HG02798 (cell line): ENCODE measurements at regions not wholly inside any gene's neighbourhood (a gene's known extent, or its start where the extent isn't known, plus 50 kb on each side); places are given as distances from the start of the nearest gene placed in this dataset.

Experiments
- ATAC-seq: cut with Tn5 transposase; IDR thresholded peaks from one replicate; pipeline ENCODE4 v1.9.1; 2021; ENCODE audit warnings: mild to moderate bottlenecking; ENCODE audit not compliant: unreplicated experiment, poor library complexity

DNA sequence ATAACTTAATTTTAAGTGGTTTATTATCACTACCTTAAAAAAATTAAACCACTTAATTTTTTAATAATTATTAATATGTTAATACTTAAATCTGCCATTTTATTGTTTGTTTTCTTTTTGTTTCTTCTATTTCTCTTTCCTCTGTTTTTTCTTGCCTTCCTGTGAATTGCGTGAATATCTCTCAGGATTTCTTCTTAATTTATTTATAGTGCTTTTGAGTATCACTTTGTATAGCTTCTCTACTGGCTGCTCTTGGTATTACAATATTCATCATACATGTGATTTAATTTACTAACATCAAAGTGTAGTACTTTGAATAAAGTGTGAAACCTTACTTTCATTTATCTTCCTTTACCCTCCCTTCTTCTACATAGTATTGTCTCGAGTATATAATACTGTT lies 349.5 kb upstream of the CPXCR1 start:
- no peak for ATAC-seq

DNA sequence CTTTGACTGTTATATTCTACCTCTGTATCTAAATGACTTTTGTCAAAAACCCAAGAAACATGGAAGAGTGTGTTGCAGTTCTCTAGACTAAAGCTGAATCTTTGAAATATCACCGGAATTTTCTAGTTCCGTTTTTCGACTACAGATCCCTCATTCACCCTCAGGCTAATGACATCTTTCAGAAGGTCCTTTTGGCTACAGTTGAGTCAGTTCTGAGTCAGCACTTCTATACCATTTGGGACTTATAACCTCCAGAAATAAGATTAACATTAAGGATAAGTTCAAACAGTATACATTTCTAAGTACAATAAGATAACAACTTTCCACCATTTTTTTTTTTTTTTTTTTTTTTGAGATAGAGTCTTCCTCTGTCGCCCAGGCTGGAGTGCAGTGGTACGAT lies 331.0 kb upstream of the CPXCR1 start:
- no peak for ATAC-seq

- no peak for ATAC-seq
These were observed 330.1 kb upstream of the CPXCR1 start for GRCh38 chrX:88416965-88417364.

GRCh38 chrX:88424071-88424470 lies 323.0 kb upstream of the CPXCR1 start:
- no peak for ATAC-seq

DNA sequence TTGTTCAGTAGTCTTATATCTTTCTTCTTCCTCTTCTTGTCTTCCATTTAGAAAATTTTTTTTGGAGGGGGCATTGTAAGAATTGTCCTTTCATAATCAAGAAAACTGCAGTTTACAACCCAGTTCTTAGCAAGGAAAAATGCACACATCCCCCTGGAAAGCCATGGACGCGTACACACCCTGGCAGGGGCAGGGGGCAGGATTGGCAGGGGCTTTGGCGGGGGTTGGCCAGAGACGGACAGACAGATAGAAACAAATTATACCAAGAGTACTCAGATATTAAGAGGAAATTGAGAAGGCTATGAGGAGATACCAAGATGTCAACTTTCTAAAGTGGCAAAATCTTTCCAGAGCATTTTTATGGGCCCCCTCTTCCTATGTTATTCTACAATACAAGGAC lies 322.5 kb upstream of the CPXCR1 start:
- ATAC-seq = no peak

GRCh38 chrX:88425739-88426138 lies 321.3 kb upstream of the CPXCR1 start:
- no peak for ATAC-seq

- no peak for ATAC-seq
These were observed 309.5 kb upstream of the CPXCR1 start for GRCh38 chrX:88437563-88437962.

DNA sequence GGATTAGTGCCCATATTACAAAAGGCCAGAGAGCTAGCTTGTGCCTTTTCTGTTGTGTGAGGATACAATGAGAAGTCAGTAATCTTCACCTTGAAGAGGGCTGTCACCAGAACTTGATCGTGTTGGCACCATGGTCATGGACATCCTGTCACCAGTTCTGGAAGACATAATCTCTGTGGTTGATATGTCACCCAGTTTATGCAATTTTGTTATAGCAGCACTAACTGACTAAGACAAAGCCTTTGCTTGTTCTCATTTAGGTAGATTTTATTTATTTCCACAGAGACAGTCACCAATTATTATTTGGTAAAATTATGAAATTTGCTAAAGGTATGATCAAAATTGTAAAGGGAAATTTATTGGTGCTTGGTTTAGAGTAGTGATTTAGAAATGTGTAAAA lies 308.8 kb upstream of the CPXCR1 start:
- no peak for ATAC-seq

DNA sequence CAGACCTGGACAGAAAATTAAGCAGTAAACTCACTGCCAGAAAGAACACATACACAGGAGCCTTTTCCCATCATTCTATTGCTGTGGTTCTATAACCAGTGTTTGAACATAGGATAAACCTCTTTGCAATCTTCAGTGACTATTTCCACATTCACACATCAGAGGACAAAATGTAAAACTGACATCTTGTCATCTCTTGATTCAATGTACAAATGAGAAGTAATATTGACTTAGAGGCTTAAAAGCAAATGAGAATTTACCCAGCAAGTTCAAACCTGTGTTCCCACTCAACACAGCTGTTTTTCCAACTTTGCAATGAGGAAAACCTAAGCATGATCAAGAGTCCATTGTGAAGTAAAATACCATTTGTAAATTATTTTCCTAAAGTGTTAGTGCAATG lies 307.1 kb upstream of the CPXCR1 start:
- no peak for ATAC-seq
